ENCODE measurements at regions not wholly inside any gene's neighbourhood (a gene's known extent, or its start where the extent isn't known, plus 50 kb on each side); places are given as distances from the start of the nearest gene placed in this dataset.
"Not testable (repeated sequence)": the region's sequence is repeated elsewhere in the genome, so short reads cannot be mapped to it uniquely, and the experiment has no call there.

DNA sequence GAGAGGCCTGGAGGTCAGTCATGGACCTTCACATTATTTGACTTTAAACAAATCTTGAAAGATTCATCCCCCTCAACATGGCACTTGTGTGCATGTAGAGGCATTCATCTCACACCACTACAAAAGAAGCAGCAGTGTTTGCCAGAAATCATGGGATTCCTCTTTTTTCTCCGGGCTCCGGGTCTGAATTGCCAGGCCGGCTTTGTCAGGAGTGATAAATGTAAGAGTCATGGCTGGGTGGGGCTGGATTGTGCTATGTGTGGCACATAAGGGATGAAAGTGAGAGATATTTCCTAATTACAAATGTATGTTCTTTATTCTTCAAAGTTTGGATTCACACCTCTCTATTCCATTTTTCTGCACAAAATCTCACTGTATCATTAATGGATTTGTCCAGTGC lies 228.7 kb upstream of the FRG1 start:
- H3K9me3 ChIP-seq; H3K36me3 ChIP-seq; DNase-seq; H3K4me1 ChIP-seq; H3K4me3 ChIP-seq; H3K27ac ChIP-seq; intact Hi-C loops (cut with DNase I); H3K27me3 ChIP-seq: not testable (repeated sequence)
- WGBS, 2 donors, result 82 to 93% methylated on average over 3 of the region's 3 CpGs

DNA sequence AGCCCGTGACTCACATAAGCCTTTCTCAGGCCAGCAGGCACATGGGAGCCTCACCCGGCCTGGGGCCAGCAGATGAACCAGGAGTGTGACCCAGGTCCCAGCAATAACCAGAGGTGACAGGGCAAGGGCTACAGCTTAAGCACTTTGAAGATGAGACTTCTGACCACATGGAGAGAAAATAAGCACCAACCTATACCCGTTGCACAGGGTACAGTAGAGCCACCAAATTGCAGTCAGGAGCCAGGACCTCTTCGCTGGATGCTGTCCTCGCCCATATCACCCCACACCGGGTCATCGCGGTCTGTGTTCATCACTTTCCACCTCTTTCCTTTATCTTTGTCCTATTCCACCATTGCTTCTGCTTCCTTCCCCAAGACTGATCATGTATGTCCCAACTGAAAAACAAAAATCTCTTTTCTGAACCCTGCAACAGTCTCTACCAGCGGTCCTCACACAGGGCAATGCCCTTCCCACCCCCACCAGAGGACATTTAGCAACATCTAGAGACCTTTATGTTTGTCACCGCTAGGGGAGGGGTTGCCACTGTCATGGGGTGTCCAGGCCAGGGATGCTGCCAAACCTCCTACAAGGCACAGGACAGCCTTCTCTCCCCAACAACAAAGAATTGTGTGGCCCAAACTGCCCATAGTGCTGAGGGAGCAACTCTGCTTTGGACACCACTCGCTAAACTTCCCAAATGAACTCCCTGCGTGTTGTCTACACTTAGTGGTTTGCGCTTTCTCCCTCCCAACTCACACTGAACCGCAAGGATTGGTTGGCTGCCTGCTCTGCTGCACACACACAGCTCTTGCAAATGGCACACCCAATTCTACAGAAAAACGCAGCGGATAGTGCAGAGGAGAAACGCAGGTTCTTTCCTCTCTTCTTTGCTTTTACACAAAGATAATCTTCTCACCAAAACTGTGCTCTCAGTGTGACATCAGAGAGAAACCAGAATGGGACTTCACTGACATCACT lies 219.4 kb upstream of the FRG1 start:
- WGBS, 2 donors, result 86% methylated on average over 17 of the region's 17 CpGs
- H3K27me3 ChIP-seq; DNase-seq; H3K4me1 ChIP-seq; H3K36me3 ChIP-seq; H3K9me3 ChIP-seq; intact Hi-C loops (cut with DNase I): not testable (repeated sequence)
- Histone ChIP-seq H3K27ac (peak overlapping the region in 1 of 4 donors; percentile 34), H3K4me3 (peak overlapping the region in 2 of 4 donors; percentile 20 to 30)

DNA sequence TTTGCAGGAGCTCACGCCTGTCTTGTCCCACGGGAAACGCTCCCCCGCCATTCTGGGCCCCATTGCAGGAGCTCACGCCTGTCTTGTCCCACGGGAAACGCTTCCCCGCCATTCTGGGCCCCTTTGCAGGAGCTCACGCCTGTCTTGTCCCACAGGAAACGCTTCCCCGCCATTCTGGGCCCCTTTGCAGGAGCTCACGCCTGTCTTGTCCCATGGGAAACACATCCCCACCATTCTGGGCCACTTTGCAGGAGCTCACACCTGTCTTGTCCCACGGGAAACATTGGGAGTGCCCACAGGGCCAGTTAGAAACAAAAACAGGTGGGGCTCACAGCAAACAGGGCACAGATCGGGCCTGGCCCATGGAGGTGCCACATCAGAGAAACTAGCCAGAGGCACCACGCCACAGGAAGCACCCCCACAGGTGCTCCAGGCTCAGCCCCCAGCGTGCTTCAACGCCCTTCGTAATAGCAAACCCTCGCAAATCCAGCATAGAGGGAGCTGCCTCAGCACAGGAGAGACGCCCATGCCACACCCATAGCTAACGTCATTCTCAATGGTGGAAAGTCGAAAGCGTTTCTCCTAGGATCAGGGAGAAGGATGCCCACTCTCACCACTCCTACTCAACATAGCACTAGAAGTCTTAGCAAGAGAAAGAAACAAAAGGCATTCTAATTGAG lies 218.2 kb upstream of the FRG1 start:
- Histone ChIP-seq H3K27ac (peak overlapping the region in 2 of 4 donors; percentile 31 to 61), H3K4me3 (peak overlapping the region in 2 of 4 donors; percentile 14 to 30)
- DNase-seq, result peak; percentile 71
- H3K4me1 ChIP-seq; H3K36me3 ChIP-seq; H3K27me3 ChIP-seq; intact Hi-C loops (cut with DNase I); H3K9me3 ChIP-seq: not testable (repeated sequence)
- WGBS, 2 donors, result 68 to 70% methylated on average over 21 of the region's 23 CpGs

DNA sequence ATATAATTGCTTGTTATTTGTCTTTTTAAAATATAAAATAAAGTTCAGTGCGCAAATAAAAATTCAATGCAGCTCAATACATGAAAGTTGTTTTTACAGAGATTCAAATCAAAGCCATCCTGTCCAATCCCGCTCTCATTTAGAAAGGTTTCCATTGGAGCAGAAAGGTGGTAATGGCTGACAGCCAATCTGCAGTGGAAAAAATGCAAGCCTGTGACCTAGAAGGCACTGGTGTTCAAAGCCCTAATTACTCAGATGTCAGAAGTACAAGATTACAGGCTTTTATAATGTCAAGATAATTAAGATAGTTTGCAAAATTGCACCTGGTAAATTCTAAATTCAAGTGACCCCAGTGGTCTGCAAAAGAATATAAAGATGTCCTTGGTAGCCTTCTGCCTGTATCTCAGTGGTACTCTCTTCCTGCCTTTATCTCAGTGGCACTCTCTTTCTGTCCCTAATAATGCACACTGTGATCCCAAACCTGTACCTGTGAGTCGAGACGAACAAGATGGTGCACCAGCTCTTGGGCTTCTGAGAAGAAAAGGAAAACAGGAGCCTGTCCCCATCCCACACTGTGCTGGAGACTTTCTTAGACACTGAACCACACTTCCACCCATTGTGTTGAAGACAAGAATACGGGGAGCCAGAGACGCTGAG lies 212.6 kb upstream of the FRG1 start:
- H3K27me3 ChIP-seq; H3K4me3 ChIP-seq; H3K27ac ChIP-seq; H3K9me3 ChIP-seq; DNase-seq; intact Hi-C loops (cut with DNase I); H3K4me1 ChIP-seq; H3K36me3 ChIP-seq: not testable (repeated sequence)
- 87 to 89% methylated on average over 4 of the region's 6 CpGs for WGBS, 2 donors

DNA sequence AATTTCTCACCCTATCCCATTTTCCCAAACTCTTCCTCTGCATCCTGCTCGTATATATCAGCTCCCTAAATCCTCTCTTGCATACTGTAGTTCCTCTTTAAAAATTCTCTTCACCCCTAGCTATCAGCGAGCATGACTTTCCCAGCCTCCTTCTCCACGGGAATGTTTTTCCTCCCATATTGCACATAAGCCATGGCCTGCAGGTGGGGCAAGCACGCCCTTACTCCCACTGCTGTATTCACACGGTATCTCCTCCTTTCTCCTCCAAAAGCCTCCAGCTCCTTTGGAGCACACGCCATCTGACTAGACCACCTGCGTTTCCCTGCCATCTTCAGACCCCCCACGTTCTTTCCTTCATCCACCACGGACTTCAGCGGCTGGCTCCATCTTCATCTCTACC lies 208.7 kb upstream of the FRG1 start:
- DNase-seq; H3K9me3 ChIP-seq; H3K27ac ChIP-seq; H3K36me3 ChIP-seq; H3K27me3 ChIP-seq; intact Hi-C loops (cut with DNase I); H3K4me3 ChIP-seq; H3K4me1 ChIP-seq: not testable (repeated sequence)
- 85 to 86% methylated on average over 10 of the region's 10 CpGs for WGBS, 2 donors

DNA sequence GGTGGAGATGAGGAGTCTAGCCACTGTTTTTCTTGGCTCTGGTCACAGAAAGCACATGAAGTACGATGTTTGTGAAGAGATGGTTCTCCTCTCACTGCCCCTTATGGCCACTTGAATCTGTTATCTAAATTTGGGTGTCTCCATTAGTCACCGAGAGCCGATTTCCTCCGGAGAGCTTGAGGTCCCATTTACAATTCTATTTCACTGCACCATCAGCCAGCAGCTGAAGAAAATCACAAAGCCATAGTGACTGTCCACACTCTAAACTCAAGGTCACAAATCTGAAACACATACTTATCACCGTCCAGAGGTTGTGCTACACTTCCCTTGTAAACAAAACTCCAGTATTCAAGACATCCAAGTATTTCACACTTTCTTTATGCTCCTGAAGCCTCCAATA lies 207.2 kb upstream of the FRG1 start:
- H3K27ac ChIP-seq; H3K36me3 ChIP-seq; H3K4me1 ChIP-seq; H3K9me3 ChIP-seq; H3K27me3 ChIP-seq; H3K4me3 ChIP-seq; DNase-seq; intact Hi-C loops (cut with DNase I): not testable (repeated sequence)
- WGBS, 2 donors, result 83 to 89% methylated on average over 5 of the region's 5 CpGs

DNA sequence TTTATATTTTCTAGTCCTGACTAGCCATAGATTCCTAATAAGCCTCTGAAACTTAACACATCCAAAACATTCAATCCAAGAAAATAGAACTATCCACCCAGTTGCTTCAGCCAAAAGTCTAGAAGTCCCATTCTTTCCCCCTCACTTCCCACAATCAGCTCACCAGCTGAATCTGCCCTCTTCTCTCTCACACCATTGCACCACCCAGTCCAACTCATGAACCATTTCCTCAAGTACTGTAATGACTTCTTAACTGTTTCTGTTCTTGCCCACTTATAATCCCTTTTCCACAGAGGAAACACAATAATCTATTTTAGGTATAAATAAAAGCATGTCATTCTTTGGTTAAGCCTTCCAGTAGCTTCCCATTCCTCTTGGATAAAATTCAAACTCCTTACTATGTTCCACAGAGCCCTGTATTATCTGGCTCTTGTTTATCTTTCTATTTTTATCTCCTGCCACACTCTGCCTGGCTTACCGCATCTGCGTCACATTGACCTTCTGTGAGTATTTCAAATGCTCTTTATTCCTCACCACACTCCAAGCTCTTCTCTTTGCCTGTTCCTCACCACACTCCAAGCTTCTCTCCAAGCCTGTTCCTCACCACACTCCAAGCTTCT lies 205.9 kb upstream of the FRG1 start:
- H3K36me3 ChIP-seq; H3K27me3 ChIP-seq; H3K9me3 ChIP-seq; H3K4me3 ChIP-seq; H3K4me1 ChIP-seq; DNase-seq; intact Hi-C loops (cut with DNase I): not testable (repeated sequence)
- peak overlapping the region in 2 of 4 donors; percentile 34 to 67 for H3K27ac ChIP-seq
- WGBS, 2 donors, result 37 to 48% methylated on average over 2 of the region's 2 CpGs

DNA sequence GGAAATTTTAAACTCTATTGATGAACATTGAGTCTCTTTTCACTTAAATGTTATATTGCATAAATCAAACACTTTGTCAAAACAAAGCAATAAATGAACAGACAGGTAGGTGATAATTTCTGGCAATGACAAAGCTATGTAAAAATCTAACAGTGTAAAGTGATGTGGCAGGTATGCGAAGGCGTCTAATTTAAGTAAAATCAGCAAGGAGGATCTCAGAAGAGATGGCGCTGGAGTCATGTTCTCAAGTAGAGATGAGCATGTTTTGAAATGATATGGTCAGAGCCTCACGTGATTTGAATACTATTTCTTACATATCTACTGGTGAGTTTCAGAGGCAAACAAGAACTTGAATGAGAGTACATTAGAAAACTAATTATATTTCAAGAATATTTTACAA lies 204.0 kb upstream of the FRG1 start:
- 90 to 96% methylated on average over 4 of the region's 4 CpGs for WGBS, 2 donors
- intact Hi-C loops (cut with DNase I), result not testable (repeated sequence)

DNA sequence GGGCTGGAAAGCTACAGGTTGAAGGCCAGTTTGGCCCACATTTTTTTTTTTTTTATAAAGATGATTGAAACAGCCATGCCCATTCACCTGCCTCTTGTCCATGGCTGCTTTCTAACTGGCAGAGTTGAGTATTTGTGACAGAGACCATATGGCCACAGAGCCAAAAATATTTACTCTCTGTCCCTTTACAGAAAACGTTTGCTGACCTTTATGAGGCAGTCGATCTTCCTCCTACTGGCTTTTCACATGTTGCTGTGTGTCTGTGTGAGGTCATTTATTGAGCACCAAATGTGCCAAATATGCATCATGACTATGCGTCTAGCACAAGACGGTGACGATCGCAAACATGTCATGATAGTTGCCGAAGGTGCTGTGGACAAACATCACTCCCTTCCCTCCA lies 200.6 kb upstream of the FRG1 start:
- WGBS, 2 donors, result 75 to 78% methylated on average over 7 of the region's 7 CpGs

More for the DNA sequence above, 204.0 kb upstream of the FRG1 start:
- not testable (repeated sequence) for H3K9me3 ChIP-seq, H3K36me3 ChIP-seq, DNase-seq, H3K4me1 ChIP-seq, H3K27me3 ChIP-seq, H3K27ac ChIP-seq, H3K4me3 ChIP-seq

More for the DNA sequence above, 200.6 kb upstream of the FRG1 start:
- intact Hi-C loops (cut with DNase I); H3K9me3 ChIP-seq; H3K4me3 ChIP-seq; H3K4me1 ChIP-seq; H3K36me3 ChIP-seq; H3K27me3 ChIP-seq; H3K27ac ChIP-seq; DNase-seq: not testable (repeated sequence)
